ENCODE measurements at regions not wholly inside any gene's neighbourhood (a gene's known extent, or its start where the extent isn't known, plus 50 kb on each side); places are given as distances from the start of the nearest gene placed in this dataset.

DNA sequence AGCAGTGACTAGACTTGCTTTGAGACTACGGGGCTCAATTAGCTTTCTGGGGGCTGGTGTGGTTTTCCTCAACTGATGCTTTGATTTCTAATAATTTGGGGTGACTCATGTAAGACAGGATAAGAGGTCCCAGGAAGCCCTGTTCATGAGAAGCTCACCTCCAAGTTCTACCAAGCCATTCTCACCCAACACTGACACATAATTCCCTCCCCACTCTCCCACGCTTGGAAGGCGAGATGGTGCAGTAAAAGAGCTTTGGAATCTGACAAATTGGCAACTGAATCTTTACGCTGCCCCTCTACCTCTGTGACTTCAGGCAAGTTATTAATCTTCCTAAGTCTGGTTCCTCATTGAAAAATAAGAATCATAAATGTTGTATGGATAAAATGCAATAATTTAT is 299.1 kb upstream of the DUSP10 start:
- TF ChIP-seq POLR2A (IDR thresholded peaks at IDR 0.05; ENCODE audit: low read length) = no peak
- TF ChIP-seq GATA1 (IDR thresholded peaks at IDR 0.05; ENCODE audit: low read depth, low read length) = no peak
